SK-N-SH (cell line): ENCODE measurements at regions not wholly inside any gene's neighbourhood (a gene's known extent, or its start where the extent isn't known, plus 50 kb on each side); places are given as distances from the start of the nearest gene placed in this dataset.

Experiments used
- EP300 ChIP-seq, 2 experiments: IDR thresholded peaks; 2 replicates each; pipeline versions ENCODE4 v1.4.0 to v1.6.1; 2012; ENCODE audit warnings: borderline replicate concordance in 1 of 2, low read depth in 1 of 2, low read length in 1 of 2
- FOSL2 ChIP-seq: IDR thresholded peaks from 2 replicates; pipeline ENCODE4 v1.4.0; 2012; ENCODE audit warnings: low read depth, mild to moderate bottlenecking, moderate library complexity, borderline replicate concordance
- MXI1 ChIP-seq: IDR thresholded peaks from 2 replicates; pipeline ENCODE4 v1.6.1; 2012; ENCODE audit warnings: mild to moderate bottlenecking, low read depth, low read length, improper control_type of control experiment
- RAD21 ChIP-seq: IDR thresholded peaks from 2 replicates; pipeline ENCODE4 v1.6.1; 2012; ENCODE audit warnings: mild to moderate bottlenecking, low read length
- SMC3 ChIP-seq: IDR thresholded peaks from 2 replicates; pipeline ENCODE4 v1.6.1; 2012; ENCODE audit warnings: low read depth, low read length, improper control_type of control experiment
- TAF1 ChIP-seq: IDR thresholded peaks from 2 replicates; pipeline ENCODE4 v1.6.1; 2012; ENCODE audit warnings: low read depth, mild to moderate bottlenecking, low read length, moderate library complexity, borderline replicate concordance
- TF ChIP-seq, protein P1 (sequence below): fragments of 200-600 bp; sonication (generic); IDR thresholded peaks from 2 replicates; pipeline ENCODE4 v1.6.1; 2017; ENCODE audit warnings: antibody characterized with exemption, mild to moderate bottlenecking, moderate library complexity
- TF ChIP-seq, protein P2 (sequence below): IDR thresholded peaks from 2 replicates; pipeline ENCODE4; 2012
- TF ChIP-seq, protein P3 (sequence below): IDR thresholded peaks from 2 replicates; pipeline ENCODE4 v1.6.1; 2012; ENCODE audit warnings: mild to moderate bottlenecking, low read depth, low read length, moderate library complexity
- TF ChIP-seq, protein P4 (sequence below): fragments of 150-350 bp; IDR thresholded peaks from 2 replicates; pipeline ENCODE4 v1.6.1; 2017; ENCODE audit warnings: antibody characterized with exemption, low read length, low read depth, borderline replicate concordance
- TF ChIP-seq, protein P5 (sequence below): fragments of 150-350 bp; IDR thresholded peaks from 2 replicates; pipeline ENCODE4 v1.6.1; 2016; ENCODE audit warnings: mild to moderate bottlenecking, low read depth, low read length

DNA sequence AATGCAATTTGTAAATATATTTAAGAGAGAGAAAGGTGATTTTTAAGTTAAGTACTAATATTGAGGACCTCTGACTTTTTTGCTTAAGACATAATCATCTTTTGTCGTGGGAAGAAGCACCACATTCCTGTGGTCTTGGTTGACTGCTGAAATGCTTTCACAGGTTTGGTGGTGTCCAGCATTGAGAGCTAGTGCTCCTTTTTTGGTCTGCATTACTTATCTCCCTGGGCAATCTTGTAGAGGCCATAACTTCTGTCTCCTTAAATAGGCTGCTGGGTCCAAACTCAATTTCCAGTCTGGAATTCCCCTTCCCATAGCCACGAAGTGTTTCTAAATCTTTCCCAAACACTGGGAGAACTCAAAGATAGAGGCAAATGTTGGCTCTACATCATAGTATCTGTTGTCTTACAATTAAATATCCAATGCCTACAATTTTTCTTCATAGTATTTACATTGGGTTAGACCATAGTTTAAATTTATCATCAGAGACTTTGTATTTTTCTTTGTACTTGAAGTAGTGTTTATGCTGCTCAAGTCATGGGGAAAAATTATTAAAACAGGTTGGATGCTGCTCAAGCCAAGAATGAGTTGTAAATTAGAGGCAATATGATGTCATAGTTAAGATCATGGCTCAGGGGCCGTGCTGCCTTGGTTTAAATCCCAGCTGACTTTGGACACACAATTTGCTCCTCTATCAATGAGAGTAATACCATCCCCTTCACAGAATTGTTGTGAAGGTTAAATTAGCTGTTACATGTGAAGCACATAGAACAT is 105.6 kb downstream of the POSTN start:
- TF ChIP-seq, protein P1, sequence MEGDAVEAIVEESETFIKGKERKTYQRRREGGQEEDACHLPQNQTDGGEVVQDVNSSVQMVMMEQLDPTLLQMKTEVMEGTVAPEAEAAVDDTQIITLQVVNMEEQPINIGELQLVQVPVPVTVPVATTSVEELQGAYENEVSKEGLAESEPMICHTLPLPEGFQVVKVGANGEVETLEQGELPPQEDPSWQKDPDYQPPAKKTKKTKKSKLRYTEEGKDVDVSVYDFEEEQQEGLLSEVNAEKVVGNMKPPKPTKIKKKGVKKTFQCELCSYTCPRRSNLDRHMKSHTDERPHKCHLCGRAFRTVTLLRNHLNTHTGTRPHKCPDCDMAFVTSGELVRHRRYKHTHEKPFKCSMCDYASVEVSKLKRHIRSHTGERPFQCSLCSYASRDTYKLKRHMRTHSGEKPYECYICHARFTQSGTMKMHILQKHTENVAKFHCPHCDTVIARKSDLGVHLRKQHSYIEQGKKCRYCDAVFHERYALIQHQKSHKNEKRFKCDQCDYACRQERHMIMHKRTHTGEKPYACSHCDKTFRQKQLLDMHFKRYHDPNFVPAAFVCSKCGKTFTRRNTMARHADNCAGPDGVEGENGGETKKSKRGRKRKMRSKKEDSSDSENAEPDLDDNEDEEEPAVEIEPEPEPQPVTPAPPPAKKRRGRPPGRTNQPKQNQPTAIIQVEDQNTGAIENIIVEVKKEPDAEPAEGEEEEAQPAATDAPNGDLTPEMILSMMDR = no peak
- TF ChIP-seq, protein P2, sequence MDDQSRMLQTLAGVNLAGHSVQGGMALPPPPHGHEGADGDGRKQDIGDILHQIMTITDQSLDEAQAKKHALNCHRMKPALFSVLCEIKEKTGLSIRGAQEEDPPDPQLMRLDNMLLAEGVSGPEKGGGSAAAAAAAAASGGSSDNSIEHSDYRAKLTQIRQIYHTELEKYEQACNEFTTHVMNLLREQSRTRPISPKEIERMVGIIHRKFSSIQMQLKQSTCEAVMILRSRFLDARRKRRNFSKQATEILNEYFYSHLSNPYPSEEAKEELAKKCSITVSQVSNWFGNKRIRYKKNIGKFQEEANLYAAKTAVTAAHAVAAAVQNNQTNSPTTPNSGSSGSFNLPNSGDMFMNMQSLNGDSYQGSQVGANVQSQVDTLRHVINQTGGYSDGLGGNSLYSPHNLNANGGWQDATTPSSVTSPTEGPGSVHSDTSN = peak; percentile 52
- TF ChIP-seq RAD21 = no peak
- TF ChIP-seq SMC3 = no peak
- TF ChIP-seq FOSL2 = no peak
- no peak for TF ChIP-seq TAF1
- TF ChIP-seq, protein P3, sequence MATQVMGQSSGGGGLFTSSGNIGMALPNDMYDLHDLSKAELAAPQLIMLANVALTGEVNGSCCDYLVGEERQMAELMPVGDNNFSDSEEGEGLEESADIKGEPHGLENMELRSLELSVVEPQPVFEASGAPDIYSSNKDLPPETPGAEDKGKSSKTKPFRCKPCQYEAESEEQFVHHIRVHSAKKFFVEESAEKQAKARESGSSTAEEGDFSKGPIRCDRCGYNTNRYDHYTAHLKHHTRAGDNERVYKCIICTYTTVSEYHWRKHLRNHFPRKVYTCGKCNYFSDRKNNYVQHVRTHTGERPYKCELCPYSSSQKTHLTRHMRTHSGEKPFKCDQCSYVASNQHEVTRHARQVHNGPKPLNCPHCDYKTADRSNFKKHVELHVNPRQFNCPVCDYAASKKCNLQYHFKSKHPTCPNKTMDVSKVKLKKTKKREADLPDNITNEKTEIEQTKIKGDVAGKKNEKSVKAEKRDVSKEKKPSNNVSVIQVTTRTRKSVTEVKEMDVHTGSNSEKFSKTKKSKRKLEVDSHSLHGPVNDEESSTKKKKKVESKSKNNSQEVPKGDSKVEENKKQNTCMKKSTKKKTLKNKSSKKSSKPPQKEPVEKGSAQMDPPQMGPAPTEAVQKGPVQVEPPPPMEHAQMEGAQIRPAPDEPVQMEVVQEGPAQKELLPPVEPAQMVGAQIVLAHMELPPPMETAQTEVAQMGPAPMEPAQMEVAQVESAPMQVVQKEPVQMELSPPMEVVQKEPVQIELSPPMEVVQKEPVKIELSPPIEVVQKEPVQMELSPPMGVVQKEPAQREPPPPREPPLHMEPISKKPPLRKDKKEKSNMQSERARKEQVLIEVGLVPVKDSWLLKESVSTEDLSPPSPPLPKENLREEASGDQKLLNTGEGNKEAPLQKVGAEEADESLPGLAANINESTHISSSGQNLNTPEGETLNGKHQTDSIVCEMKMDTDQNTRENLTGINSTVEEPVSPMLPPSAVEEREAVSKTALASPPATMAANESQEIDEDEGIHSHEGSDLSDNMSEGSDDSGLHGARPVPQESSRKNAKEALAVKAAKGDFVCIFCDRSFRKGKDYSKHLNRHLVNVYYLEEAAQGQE = no peak
- TF ChIP-seq, protein P4, sequence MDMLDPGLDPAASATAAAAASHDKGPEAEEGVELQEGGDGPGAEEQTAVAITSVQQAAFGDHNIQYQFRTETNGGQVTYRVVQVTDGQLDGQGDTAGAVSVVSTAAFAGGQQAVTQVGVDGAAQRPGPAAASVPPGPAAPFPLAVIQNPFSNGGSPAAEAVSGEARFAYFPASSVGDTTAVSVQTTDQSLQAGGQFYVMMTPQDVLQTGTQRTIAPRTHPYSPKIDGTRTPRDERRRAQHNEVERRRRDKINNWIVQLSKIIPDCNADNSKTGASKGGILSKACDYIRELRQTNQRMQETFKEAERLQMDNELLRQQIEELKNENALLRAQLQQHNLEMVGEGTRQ = no peak
- TF ChIP-seq, protein P5, sequence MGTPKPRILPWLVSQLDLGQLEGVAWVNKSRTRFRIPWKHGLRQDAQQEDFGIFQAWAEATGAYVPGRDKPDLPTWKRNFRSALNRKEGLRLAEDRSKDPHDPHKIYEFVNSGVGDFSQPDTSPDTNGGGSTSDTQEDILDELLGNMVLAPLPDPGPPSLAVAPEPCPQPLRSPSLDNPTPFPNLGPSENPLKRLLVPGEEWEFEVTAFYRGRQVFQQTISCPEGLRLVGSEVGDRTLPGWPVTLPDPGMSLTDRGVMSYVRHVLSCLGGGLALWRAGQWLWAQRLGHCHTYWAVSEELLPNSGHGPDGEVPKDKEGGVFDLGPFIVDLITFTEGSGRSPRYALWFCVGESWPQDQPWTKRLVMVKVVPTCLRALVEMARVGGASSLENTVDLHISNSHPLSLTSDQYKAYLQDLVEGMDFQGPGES = no peak
- peak; percentile 48 to 88; a peak in 3 of 4 replicates for TF ChIP-seq EP300 (IDR thresholded peaks at IDR 0.05; ENCODE audit: borderline replicate concordance in 1 of 2, low read depth in 1 of 2, low read length in 1 of 2)
- no peak for TF ChIP-seq MXI1
